A673 (cell line): ENCODE measurements at regions not wholly inside any gene's neighbourhood (a gene's known extent, or its start where the extent isn't known, plus 50 kb on each side); places are given as distances from the start of the nearest gene placed in this dataset.

Source experiments
- BruUV-seq: library from RNA; stranded (reverse); fragments of 400-500 nt; replicated peaks from 2 replicates; lab custom pipeline; 2021; lab: Mats Ljungman, UMichigan
- CTCF ChIA-PET: fragments of 300-600 bp; sonication (Branson Sonifier 250); formaldehyde crosslinking; loops from one replicate; lab custom pipeline; 2022; ENCODE audit warnings: antibody characterized with exemption; lab: Charles Lee
- POLR2A ChIA-PET: fragments of 300-600 bp; sonication (Branson Sonifier 250); formaldehyde crosslinking; loops from one replicate; lab custom pipeline; 2022; ENCODE audit warnings: antibody characterized with exemption; ENCODE audit not compliant: low non-redundant PET; lab: Charles Lee
- DNase-seq: peaks from one replicate; pipeline ENCODE4 v3.0.0-alpha.2; 2015; ENCODE audit warnings: low spot score
- H3K27ac ChIP-seq: fragments of 200-600 bp; sonication (generic); 2 replicates; pipeline ENCODE4 v1.5.1; 2016; ENCODE audit warnings: mixed run types, low read depth, mild to moderate bottlenecking, mixed read lengths, antibody characterized with exemption, low read length; ENCODE audit not compliant: poor library complexity, severe bottlenecking
- H3K27me3 ChIP-seq: fragments of 200-600 bp; sonication (generic); replicated peaks from 2 replicates; pipeline ENCODE4 v1.6.1; 2017; ENCODE audit warnings: mixed run types, low read depth, mild to moderate bottlenecking, mixed read lengths, antibody characterized with exemption, low read length; ENCODE audit not compliant: insufficient read depth, poor library complexity
- H3K36me3 ChIP-seq: fragments of 200-600 bp; sonication (generic); 2 replicates; pipeline ENCODE4 v1.6.1; 2016; ENCODE audit warnings: mixed run types, mild to moderate bottlenecking, mixed read lengths, antibody characterized with exemption, low read length; ENCODE audit not compliant: insufficient read depth, poor library complexity, severe bottlenecking
- H3K4me1 ChIP-seq: fragments of 200-600 bp; sonication (generic); 2 replicates; pipeline ENCODE4 v1.6.1; 2017; ENCODE audit warnings: mixed run types, mild to moderate bottlenecking, mixed read lengths, antibody characterized with exemption, low read length; ENCODE audit not compliant: insufficient read depth, poor library complexity, severe bottlenecking
- H3K4me3 ChIP-seq: fragments of 200-600 bp; sonication (generic); 2 replicates; pipeline ENCODE4 v1.5.1; 2016; ENCODE audit warnings: low read depth, mixed run types, mild to moderate bottlenecking, mixed read lengths, low read length; ENCODE audit not compliant: poor library complexity, severe bottlenecking
- H3K9me3 ChIP-seq: fragments of 200-600 bp; sonication (generic); 2 replicates; pipeline ENCODE4 v1.6.1; 2016; ENCODE audit warnings: mixed run types, low read depth, mild to moderate bottlenecking, mixed read lengths, antibody characterized with exemption, low read length; ENCODE audit not compliant: poor library complexity, severe bottlenecking
- EZH2 ChIP-seq: fragments of 200-600 bp; sonication (generic); IDR thresholded peaks from 2 replicates; pipeline ENCODE4 v1.6.1; 2017; ENCODE audit warnings: borderline replicate concordance, low read depth, mild to moderate bottlenecking, mixed read lengths, antibody characterized with exemption, low read length; ENCODE audit not compliant: poor library complexity, severe bottlenecking
- intact Hi-C: fragments of 100-400 bp; cut with micrococcal nuclease; formaldehyde crosslinking; loops from one replicate; pipeline ENCODE4 v1.10.0; 2022; ENCODE audit not compliant: unreplicated experiment
- TF ChIP-seq, protein P1 (sequence below): fragments of 300-800, 200-600 bp; sonication (generic); conservative IDR thresholded peaks from 2 replicates; pipeline ENCODE4 v1.5.1; 2017; ENCODE audit warnings: low read depth, mild to moderate bottlenecking, antibody characterized with exemption, low read length, moderate library complexity, mixed read lengths

DNA sequence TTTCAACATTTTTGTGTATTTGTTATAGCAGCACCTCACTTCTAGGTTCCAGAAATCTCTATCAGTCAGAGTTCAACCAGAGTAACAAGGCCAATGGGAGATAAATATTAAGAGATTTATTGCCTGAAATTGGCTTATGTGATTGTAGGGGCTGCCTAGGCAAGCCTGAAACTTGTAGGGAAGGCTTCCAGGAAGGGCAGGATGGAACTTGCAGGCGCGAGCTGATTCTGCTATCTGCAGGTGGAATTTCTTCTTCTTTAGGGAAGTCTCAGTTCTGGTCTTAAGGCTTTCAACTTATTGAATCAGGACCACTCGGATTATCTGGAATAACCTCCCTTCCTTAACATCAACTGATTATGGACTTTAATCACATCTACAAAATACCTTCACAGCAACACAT is 199.5 kb upstream of the NLRP1 start:
- intact Hi-C loops = no loop called here
- H3K9me3 ChIP-seq = no peaks in the 10 kb centered on the region
- H3K27me3 ChIP-seq = no peaks in the 10 kb centered on the region
- DNase-seq = no peak
- ChIA-PET POLR2A (no interaction called here), CTCF (no interaction called here)
- H3K4me3 ChIP-seq = no peak overlapping the region
- no TSS peak for BruUV-seq
- TF ChIP-seq, protein P1, sequence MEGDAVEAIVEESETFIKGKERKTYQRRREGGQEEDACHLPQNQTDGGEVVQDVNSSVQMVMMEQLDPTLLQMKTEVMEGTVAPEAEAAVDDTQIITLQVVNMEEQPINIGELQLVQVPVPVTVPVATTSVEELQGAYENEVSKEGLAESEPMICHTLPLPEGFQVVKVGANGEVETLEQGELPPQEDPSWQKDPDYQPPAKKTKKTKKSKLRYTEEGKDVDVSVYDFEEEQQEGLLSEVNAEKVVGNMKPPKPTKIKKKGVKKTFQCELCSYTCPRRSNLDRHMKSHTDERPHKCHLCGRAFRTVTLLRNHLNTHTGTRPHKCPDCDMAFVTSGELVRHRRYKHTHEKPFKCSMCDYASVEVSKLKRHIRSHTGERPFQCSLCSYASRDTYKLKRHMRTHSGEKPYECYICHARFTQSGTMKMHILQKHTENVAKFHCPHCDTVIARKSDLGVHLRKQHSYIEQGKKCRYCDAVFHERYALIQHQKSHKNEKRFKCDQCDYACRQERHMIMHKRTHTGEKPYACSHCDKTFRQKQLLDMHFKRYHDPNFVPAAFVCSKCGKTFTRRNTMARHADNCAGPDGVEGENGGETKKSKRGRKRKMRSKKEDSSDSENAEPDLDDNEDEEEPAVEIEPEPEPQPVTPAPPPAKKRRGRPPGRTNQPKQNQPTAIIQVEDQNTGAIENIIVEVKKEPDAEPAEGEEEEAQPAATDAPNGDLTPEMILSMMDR = no peak
- TF ChIP-seq EZH2 = no peak
- H3K36me3 ChIP-seq = no peaks in the 10 kb centered on the region
- H3K27ac ChIP-seq = no peak overlapping the region
- no peaks in the 10 kb centered on the region for H3K4me1 ChIP-seq

DNA sequence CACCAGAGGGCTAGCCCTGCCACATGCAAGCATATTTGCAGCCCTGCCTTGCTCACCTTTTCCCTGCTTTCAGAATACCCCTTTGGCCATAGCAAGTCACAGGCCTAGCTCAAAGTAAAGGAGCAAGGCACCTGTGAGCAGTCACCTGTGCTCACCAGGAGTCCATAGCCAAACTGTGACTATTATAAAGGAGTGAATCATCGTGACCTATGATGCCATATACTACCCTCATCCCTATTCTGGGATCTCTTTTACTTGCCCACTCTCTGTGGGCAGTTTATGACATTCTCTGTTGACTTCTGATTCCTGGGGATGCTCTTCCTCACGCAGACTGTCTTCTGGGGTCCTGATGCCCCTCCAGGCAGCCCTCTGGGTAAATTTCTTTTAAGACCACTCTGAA is 200.5 kb upstream of the NLRP1 start:
- DNase-seq = no peak
- Histone ChIP-seq H3K4me1 (no peaks in the 10 kb centered on the region), H3K36me3 (no peaks in the 10 kb centered on the region), H3K27me3 (no peaks in the 10 kb centered on the region), H3K4me3 (no peak overlapping the region), H3K9me3 (no peaks in the 10 kb centered on the region), H3K27ac (no peak overlapping the region)
- TF ChIP-seq EZH2 = no peak
- TF ChIP-seq, protein P1 = no peak
- BruUV-seq = no TSS peak
- ChIA-PET POLR2A (no interaction called here), CTCF (no interaction called here)
- intact Hi-C loops = no loop called here

DNA sequence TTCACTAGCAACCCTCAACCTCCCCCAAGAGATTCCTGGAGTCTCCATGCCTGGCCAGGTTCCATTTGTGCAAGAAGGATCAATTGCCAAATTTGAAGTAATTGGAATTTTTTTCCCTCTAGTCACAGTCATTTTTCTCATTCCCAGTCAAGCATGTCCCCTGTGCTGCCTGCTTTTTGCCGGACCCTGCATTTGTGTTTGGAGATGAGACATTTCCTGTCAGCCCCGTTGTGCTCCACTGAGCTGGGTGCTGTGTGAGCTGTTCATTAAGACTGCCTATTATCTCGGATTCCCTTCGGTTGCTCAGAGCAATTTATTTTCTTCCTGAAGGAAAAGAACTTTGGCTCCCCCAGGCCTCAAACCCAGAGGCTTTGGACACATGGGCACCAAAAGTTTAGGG is 201.0 kb upstream of the NLRP1 start:
- Histone ChIP-seq H3K4me1 (no peaks in the 10 kb centered on the region), H3K27me3 (no peaks in the 10 kb centered on the region), H3K27ac (no peak overlapping the region), H3K4me3 (no peak overlapping the region), H3K9me3 (no peaks in the 10 kb centered on the region), H3K36me3 (no peaks in the 10 kb centered on the region)
- ChIA-PET POLR2A (no interaction called here), CTCF (interaction anchor here (0.7 kb wide), 1 partner anchor 23 kb away, joined by 6 read pairs; no protein-coding TSS in a partner anchor)
- no TSS peak for BruUV-seq
- intact Hi-C loops = no loop called here
- peak; percentile 72 for DNase-seq
- no peak for TF ChIP-seq EZH2
- TF ChIP-seq, protein P1 = no peak
